GM18870 (cell line): ENCODE measurements at regions not wholly inside any gene's neighbourhood (a gene's known extent, or its start where the extent isn't known, plus 50 kb on each side); places are given as distances from the start of the nearest gene placed in this dataset.
"Not testable (repeated sequence)": the region's sequence is repeated elsewhere in the genome, so short reads cannot be mapped to it uniquely, and the experiment has no call there.

ENCODE experiments used
- ATAC-seq: cut with Tn5 transposase; IDR thresholded peaks from one replicate; pipeline ENCODE4 v1.9.1; 2021; ENCODE audit warnings: moderate library complexity; ENCODE audit not compliant: unreplicated experiment

DNA sequence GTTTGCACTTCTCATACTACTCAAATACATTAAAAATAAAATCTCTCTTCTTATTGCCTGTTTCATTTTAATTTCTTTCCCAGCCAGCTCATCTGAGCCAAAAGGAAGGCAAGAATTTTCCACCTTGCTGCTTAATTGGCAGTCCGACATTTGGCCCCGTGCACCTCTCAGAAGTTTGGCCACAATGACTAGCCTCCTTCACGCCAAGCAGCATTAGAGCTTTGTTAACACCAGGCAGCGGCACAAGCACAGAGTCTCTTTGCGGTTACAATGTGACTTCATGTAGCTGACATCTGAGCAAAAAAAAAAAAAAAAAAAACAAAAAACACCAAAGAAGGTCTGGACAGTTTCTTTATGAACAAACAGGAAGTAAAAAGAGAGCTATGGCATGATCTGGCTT, 248.9 kb downstream of the OSR1 start:
- no peak for ATAC-seq

DNA sequence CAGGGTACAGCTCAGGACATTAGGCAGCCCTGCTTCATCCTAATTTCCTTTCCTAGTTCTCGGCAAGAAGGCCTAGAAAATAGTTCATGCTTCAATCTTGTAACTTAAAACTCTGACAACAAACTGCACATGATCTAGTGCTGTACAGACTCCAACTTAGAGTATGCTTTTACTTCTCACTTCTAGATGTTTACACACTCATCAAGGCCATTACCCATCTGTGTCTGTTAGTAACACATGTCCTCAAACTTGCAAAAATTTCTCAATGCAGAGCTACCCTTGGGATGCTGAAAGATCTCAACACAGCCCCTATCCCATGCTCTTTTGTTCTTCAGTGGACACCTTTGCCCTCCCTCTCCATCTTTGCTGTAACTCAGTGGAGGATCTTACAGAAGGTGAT, 252.0 kb downstream of the OSR1 start:
- ATAC-seq: no peak

DNA sequence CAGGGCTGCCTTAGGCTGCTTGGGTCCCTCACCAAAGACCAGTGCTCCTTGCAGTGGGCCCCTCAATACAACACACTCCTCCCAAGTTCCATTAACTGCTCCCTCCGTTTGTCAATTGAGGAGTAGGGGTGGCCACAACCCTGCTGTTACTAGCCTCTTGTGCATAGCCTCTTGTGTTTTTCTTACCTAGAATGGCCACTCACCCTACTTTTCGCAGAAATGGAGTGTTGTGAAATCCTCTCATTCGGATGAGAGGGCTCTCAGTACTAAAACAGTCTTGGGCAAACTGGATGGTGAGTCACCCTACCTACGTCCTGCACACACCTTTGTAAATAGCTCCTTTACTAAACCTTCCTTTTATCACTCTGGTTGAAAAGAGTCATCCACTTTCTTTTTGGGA, 253.9 kb downstream of the OSR1 start:
- no peak for ATAC-seq

DNA sequence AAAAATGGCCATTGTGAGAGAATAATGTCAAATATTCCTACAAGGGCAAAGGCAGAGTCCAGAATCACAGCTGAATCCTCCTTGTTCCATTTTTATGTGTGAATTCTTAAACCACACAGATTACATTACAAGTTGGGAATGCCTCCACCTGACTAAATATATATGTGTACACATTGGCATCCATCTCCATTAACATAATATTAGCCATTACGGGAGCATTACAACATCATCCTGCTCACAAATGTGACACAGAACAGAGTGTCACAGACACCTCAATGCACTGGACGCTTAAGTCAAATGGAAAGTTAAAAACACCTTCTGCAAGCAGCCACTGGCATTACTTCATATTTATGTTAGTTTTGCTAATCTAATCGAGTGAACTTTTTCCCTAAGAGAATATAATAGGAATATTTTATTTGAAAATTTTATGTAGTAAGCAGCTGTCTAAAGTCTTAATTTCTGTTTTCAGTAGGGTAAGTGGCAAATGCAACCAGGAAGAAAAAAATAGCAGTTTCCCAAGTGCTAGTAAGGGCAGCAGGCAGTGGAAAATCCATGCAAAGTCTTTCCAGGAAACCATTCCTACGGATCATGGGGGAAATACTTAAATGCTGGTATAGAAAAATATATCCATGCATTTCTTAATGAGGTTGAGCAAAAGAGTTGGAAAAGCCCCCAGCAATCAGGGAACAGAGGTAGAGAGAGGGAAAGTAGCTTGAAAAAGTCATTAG, 255.6 kb downstream of the OSR1 start:
- ATAC-seq: no peak

DNA sequence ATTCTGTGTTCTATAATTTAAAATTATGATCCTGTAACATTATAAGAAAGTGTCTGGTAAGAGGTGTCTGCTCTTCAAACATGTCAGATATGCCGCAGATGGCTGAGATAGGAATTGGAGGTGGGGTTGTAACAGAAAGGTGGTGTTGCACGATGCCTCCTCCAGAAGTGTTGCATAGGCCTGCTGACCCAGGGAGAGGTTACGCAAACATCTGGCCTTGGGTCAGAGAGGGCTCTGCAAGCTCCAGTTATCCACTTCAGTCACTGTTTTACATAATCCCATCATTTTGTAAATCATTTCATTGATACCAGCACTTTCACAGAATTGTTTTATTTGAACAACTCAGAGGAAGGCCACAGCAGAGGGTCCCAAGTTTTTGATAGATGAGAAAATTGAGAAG, 256.5 kb downstream of the OSR1 start:
- ATAC-seq: no peak

DNA sequence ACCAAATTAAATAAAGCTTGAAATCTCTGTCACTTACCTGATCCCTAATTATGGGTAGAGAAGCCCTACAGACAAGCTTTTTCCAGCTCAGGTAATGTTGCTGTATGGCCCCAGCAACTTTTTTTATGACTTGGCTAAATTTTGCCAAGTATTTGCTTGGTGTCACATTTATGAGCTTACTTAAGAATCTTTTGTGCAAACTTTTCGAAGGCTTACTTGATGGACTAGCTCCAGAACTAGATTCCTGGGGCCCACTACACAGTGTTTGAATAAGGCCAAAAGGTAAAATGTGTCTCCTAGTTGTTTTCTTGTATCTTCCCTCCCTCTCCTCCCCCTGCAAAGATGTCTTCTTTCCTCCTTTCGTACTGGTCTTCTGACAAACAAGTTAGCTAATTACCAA, 257.9 kb downstream of the OSR1 start:
- no peak for ATAC-seq

DNA sequence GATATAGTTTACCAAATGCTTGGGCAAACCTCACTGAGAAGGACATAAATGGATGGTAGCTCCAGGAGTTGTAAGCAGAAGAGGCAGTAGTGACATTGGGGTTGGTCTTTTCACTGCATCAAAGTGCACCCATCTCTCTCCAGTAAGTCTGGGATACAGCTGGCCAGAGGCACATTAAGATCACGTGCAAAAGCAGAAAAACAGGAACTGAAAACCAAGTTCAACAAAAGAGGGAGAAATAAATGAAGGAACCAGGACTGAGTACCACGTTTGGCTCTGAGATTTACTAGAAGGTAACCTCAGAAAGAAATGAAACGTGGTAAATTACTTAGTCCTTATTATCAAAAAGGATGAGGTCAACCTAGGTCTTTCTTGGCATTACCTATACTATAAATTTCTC, 259.2 kb downstream of the OSR1 start:
- no peak for ATAC-seq

DNA sequence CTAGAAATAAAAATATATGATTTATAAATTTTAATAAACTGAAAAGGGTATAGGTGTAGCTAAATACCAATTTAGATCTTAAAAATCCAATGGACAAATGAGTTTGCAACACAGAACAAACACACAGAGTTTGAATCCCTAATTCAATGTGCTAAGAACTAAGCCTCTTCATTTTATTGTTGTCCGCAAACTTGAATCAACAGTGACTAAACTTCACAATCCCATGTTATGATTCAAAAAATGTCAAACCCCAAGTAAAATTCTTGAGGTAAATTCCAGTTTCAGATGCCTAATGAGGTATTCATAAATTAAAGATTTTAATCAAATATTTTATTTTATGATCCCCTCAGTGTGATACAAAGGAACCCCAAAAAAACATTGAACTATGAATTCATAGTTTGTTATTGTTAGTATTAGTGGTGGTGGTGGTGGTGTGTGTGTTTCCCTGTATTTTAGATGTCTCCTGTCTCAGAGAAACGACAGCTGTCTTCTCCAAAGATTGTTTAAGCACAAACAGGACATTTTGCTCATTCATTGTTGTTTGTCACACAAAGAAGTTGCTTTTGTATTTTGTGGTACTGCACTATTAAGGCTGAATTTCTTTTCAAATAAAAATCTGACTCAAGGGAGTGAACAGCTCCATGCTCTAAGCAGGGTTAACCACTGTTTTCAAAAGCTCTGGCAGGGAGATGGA, 259.8 kb downstream of the OSR1 start:
- no peak for ATAC-seq

DNA sequence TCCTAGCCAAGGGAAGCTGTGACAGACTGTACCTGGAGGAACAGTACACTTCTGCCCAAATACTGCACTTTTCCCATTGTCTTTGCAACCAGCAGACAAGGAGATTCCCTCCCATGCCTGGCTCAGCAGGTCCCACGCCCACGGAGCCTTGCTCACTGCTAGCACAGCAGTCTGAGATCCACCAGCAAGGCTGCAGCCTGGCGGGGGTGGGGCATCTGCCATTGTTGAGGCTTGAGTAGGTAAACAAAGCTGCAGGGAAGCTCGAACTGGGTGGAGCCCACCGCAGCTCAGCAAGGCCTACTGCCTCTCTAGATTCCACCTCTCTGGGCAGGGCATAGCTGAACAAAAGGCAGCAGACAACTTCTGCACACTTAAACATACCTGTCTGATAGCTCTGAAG, 268.9 kb downstream of the OSR1 start:
- not testable (repeated sequence) for ATAC-seq

DNA sequence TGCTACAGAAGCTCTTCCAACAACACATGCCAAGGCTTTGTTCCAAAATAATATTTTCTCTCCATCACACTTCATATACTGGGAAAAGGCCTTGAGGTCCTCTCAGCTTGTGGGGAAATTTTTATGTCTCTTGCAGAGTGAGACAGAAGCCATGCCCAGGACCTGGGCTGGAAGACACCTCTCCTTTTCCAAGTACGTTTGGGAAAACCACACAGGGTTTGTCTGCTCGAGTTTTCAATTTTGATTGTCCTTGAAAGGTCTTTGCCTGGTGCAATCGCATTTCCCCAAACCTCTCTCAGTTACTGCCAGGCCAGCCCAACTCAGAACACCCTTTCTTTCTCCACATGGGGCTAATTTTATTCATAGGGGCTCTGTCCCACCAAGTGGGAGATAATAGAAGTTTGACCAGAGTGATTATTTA, 272.2 kb downstream of the OSR1 start:
- no peak for ATAC-seq

DNA sequence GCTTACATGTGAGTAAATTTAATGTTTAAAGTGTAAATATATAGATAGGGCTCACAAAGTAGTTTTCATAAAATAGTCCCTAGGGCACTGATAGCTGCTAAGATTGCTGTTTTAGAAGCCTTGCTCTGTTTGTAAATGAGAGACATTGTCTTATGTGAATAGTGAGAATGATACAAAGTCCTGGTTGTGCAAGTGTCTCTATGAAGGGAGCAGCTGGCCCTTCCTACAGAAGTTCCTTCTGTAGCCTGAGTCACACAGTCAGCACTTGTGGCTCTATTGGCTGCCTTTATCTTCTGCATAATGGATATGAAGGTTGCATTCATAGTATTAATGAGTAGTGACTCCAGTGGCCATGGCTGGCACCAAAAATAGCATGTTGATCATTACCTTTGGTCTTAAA, 279.7 kb downstream of the OSR1 start:
- ATAC-seq: no peak

DNA sequence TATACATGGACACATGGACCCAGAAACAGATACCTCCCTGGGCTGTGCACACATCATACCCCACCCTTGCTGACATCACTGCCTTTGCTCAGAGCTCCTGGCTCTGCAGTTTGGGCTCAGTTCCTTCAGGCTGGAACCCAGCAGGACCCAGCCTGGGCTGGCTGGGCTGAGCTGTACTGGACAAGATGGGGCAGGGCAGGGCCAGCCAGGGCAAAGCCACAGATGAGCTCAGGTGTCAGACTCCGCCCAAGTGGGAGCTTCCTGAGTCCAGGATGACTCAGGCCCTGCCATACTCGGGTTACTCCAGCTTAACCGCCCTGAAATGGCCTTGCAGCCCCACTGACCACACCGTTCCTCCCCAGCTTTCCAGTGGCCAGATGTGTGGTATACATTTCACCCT, 284.9 kb downstream of the OSR1 start:
- no peak for ATAC-seq

DNA sequence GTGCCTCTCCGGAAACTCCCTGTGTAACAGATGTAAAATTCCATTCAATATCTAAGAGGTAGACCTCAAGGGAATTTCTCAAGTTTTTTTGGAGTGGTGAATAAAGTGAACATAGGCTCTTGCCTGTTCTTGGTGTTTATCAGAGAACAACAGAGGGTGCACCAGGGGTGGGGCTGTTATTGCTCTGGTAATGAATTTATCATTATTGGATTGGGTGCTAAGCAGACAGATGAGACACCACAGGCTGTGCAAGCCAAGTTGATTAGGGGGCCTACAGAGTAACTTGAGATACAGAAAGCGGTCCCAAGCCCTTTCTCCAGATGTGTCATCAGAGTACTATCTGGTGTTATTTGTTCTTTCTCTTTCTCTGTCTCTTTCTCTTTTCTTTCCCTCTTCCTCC, 286.3 kb downstream of the OSR1 start:
- no peak for ATAC-seq

DNA sequence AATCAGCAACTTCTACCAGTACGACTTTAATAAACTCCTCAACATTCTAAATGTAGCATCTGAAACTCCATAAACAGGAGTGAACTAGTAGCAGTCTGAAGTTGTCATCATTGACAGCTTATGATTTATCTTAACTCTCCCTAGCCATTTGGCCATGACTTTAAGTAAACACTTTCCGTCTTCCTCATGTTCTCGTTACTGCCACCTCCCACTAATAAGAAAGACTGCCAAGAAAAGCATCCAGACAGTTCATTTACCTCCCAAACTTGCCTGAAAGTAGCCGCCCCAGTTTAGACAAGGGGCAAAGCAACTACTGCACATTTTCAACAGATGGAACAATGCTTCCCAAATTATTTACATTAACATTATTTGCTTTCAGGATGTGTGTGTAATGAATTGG, 287.5 kb downstream of the OSR1 start:
- ATAC-seq: no peak

DNA sequence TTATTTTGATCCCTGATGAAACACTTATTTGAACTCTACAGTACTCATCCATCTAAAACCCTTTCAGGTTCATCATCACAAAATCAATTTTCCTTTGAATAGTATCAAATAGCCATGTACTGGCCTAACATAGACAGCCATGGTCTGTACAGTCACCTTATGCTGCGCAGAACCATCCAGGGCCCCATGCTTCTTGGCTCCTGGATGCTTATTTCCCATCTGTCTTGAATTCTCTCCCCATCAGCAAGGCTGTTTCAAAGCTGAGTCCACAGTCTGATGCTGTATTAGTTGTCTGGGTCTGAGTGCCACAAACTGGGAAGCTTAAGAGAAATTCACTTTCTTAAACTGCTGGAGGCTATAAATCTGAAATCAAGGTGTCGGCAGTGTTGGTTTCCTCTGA, 290.2 kb downstream of the OSR1 start:
- no peak for ATAC-seq

DNA sequence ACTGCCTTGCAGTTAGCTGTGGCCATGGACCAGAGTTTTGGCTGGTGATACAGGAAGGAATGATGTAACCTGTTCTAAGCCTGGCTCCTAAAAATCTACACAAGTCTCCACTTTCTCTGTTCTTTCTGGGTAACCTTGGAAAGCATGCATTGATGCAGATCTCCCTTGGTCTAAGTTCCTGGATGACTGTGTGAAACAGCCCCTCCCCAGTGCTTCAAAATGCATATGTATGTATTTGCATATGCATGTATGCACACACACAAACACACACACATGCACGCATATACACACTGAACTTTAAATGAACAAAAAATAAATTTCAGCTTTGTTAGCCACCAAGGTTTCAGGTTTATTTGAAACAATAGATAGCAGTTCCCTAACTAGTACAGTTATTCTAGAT, 296.1 kb downstream of the OSR1 start:
- no peak for ATAC-seq

DNA sequence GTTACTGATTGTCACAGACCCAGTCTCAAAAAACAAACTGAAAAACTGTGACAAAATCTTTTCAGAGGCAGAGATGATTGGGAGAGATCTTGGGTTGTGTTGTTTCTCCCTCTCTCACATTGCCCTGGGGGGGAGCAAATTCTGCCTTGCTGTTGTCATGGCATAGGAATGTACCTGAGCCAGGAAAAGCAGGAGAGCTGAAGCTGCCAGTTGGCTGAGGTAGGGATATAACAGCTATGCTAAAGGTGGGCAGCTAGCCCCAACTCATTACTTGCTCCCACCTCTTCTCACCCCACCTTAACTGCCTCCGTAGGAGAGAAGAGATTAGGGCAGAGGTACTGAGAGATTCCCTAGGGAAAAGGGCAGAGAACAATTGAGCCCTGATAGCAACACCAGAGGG, 299.3 kb downstream of the OSR1 start:
- ATAC-seq: no peak

DNA sequence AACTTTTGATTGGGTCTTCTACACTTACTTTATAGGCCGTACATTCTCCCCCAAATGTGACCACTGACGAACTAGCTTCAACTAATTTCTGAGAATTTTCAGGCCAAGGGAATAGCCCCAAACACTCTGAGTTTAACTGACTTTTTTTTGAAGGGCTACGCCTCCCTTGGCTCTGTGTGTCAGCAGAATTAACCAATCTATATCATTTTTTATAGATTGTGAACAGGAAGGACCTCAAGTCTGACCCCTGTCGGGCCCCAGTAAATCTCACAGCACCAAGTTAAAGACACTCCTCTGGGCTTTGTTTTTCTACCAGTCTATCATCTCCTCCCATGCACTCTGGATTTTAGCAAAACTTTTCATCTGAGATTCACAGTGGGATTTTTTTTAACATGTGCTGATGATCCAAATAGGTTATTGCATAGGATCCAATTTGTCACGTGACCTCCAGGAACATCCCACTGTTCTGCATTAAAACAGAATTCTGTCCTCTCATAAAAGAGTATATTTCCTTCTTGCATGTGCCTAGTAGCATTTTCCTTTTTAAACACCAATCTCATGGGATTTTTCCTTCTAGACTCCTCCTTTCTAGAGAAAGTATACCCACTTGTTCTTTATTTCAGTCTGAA, 307.1 kb downstream of the OSR1 start:
- ATAC-seq: no peak

DNA sequence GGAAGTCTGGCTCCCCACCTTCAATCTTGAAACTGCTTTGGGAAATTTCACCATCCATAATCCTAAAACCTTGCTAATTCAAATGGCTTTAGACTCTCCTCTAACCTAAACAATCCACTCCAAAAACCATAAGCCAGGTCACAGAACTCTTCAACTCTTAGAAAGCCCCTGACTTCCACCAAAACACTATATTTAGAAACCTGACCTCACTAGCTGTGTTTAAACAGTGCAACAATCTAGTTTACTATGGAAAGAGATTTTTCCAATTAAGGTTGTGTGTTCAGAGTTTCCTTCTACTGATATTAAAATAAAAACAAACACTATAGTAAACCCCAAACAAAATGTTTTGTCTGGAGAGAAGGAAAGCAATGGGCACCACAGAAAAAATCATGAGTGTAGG, 308.1 kb downstream of the OSR1 start:
- no peak for ATAC-seq

DNA sequence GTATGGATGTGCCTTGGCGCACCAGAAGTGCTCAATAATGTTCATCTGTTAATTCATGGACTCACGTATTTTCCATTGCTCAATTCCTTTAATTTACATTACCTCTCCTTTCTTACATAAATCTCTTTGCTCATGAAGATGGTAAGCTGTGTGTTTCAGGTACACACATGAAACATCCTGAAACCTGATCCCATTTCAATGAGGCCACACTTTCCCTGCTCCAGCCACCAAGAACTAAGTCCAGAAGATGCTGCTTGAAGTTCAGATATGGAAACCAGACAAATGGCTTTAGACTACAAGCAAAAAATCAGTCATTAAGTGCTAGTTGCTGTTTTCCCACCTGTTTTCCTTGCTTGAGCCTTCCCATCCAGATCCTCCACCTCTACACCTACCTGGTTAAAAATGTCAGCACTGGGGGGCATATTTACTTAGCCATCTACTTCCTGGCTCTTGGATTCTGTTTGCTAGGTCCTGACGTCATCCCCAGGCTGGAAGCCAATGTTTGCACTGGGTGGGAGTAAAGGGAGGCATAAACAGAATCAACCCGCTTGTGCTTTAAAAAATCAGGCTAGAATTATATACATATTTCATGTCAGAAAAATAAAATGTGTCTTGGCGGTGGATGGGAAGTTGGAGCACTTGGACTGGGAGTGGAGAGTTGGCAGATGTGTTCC, 309.7 kb downstream of the OSR1 start:
- no peak for ATAC-seq

DNA sequence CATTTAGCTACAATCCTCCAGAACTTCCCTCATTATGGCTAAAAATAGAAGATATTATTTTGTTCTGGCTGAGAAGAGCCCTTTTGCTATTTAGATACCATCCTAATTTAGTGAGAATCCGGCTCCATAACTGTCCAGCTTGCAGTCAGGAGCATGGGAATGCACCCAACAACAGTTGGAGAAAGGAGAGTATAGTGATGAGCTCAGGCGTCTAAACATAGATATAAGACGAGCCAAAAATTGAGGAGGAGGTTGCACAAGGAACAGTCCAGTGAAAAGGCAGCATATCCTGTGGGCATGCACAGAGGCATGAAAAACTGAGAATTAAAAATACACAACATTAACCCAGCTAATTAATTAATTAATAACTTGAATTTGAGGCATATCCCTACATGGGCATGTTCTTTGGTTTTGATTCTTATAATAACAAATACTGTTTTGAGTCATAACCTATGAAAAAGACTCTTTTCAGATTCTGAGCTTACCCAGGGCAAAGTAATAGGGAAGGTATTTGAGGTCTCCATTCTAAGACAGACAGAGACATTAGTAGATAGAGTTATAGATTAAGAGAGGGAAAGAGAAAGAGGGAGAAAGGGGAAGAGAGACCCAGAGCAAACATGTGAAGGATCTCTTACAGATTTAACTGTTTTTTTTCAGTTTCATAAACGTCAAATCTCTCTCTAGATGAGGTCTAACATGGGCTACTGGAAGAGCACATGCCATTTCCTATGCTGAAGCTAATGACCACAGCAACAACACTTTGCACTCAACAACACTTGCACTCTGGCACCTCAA, 311.2 kb downstream of the OSR1 start:
- ATAC-seq: peak; percentile 94
